IPS-18a (cell line): ENCODE measurements at regions not wholly inside any gene's neighbourhood (a gene's known extent, or its start where the extent isn't known, plus 50 kb on each side); places are given as distances from the start of the nearest gene placed in this dataset.

Source experiments
- H3K27ac ChIP-seq: one replicate; pipeline ENCODE4 v1.5.1; 2013; ENCODE audit warnings: low read length
- H3K27me3 ChIP-seq: one replicate; pipeline ENCODE4 v1.6.1; 2013; ENCODE audit warnings: mild to moderate bottlenecking, low read length; ENCODE audit not compliant: control insufficient read depth, insufficient read depth
- H3K36me3 ChIP-seq: one replicate; pipeline ENCODE4 v1.6.1; 2013; ENCODE audit warnings: low read depth, low read length; ENCODE audit not compliant: control insufficient read depth
- H3K4me1 ChIP-seq: one replicate; pipeline ENCODE4 v1.6.1; 2013; ENCODE audit warnings: low read depth, low read length; ENCODE audit not compliant: control insufficient read depth
- H3K4me3 ChIP-seq: one replicate; pipeline ENCODE4 v1.5.1; 2013; ENCODE audit warnings: low read length
- H3K9ac ChIP-seq: one replicate; pipeline ENCODE4 v1.6.1; 2013; ENCODE audit warnings: mild to moderate bottlenecking, low read length, moderate library complexity
- H3K9me3 ChIP-seq: one replicate; pipeline ENCODE4 v1.6.1; 2013; ENCODE audit warnings: low read depth, low read length; ENCODE audit not compliant: control insufficient read depth

- no peak overlapping the region for H3K4me3 ChIP-seq
- peaks cover 22% of the 10 kb centered on the region for H3K27me3 ChIP-seq
- H3K9ac ChIP-seq, result no peak overlapping the region
- no peaks in the 10 kb centered on the region for H3K36me3 ChIP-seq
- no peak overlapping the region for H3K27ac ChIP-seq
- H3K4me1 ChIP-seq, result peaks cover 16% of the 10 kb centered on the region
- H3K9me3 ChIP-seq, result no peaks in the 10 kb centered on the region
Observed at GRCh38 chr1:221230605-221231004, 351.4 kb downstream of the HLX start.

GRCh38 chr1:221234791-221235190 is 355.5 kb downstream of the HLX start:
- no peaks in the 10 kb centered on the region for H3K27me3 ChIP-seq
- no peak overlapping the region for H3K4me3 ChIP-seq
- H3K9me3 ChIP-seq, result no peaks in the 10 kb centered on the region
- H3K4me1 ChIP-seq, result no peaks in the 10 kb centered on the region
- no peak overlapping the region for H3K9ac ChIP-seq
- no peak overlapping the region for H3K27ac ChIP-seq
- no peaks in the 10 kb centered on the region for H3K36me3 ChIP-seq

- no peak overlapping the region for H3K9ac ChIP-seq
- no peaks in the 10 kb centered on the region for H3K4me1 ChIP-seq
- H3K4me3 ChIP-seq, result no peak overlapping the region
- no peaks in the 10 kb centered on the region for H3K27me3 ChIP-seq
- no peaks in the 10 kb centered on the region for H3K9me3 ChIP-seq
- H3K27ac ChIP-seq, result no peak overlapping the region
- H3K36me3 ChIP-seq, result no peaks in the 10 kb centered on the region
Observed at GRCh38 chr1:221237587-221237986, 358.3 kb downstream of the HLX start.

- Histone ChIP-seq H3K27ac (no peak overlapping the region), H3K4me1 (no peaks in the 10 kb centered on the region), H3K36me3 (no peaks in the 10 kb centered on the region), H3K9me3 (no peaks in the 10 kb centered on the region), H3K9ac (no peak overlapping the region), H3K27me3 (no peaks in the 10 kb centered on the region), H3K4me3 (no peak overlapping the region)
Observed at GRCh38 chr1:221239181-221239580, 359.9 kb downstream of the HLX start.

- H3K27ac ChIP-seq, result no peak overlapping the region
- H3K4me3 ChIP-seq, result no peak overlapping the region
- H3K27me3 ChIP-seq, result no peaks in the 10 kb centered on the region
- no peak overlapping the region for H3K9ac ChIP-seq
- no peaks in the 10 kb centered on the region for H3K9me3 ChIP-seq
- no peaks in the 10 kb centered on the region for H3K36me3 ChIP-seq
- H3K4me1 ChIP-seq, result no peaks in the 10 kb centered on the region
Observed at GRCh38 chr1:221239792-221240191, 360.5 kb downstream of the HLX start.

- Histone ChIP-seq H3K9ac (no peak overlapping the region), H3K27ac (no peak overlapping the region), H3K4me1 (no peaks in the 10 kb centered on the region), H3K36me3 (no peaks in the 10 kb centered on the region), H3K9me3 (no peaks in the 10 kb centered on the region), H3K4me3 (no peak overlapping the region), H3K27me3 (no peaks in the 10 kb centered on the region)
Observed at GRCh38 chr1:221240690-221241089, 361.4 kb downstream of the HLX start.

- Histone ChIP-seq H3K9ac (no peak overlapping the region), H3K27ac (no peak overlapping the region), H3K9me3 (no peaks in the 10 kb centered on the region), H3K4me1 (no peaks in the 10 kb centered on the region), H3K27me3 (no peaks in the 10 kb centered on the region), H3K36me3 (no peaks in the 10 kb centered on the region), H3K4me3 (no peak overlapping the region)
Observed at GRCh38 chr1:221241157-221241556, 361.9 kb downstream of the HLX start.

- no peaks in the 10 kb centered on the region for H3K36me3 ChIP-seq
- no peaks in the 10 kb centered on the region for H3K9me3 ChIP-seq
- no peaks in the 10 kb centered on the region for H3K27me3 ChIP-seq
- no peak overlapping the region for H3K27ac ChIP-seq
- H3K9ac ChIP-seq, result no peak overlapping the region
- H3K4me1 ChIP-seq, result no peaks in the 10 kb centered on the region
- no peak overlapping the region for H3K4me3 ChIP-seq
Observed at GRCh38 chr1:221241592-221241991, 362.3 kb downstream of the HLX start.

- Histone ChIP-seq H3K27ac (no peak overlapping the region), H3K27me3 (no peaks in the 10 kb centered on the region), H3K4me3 (no peak overlapping the region), H3K9ac (no peak overlapping the region), H3K4me1 (no peaks in the 10 kb centered on the region), H3K9me3 (no peaks in the 10 kb centered on the region), H3K36me3 (no peaks in the 10 kb centered on the region)
Observed at GRCh38 chr1:221246067-221246466, 366.8 kb downstream of the HLX start.

- H3K9ac ChIP-seq, result no peak overlapping the region
- H3K9me3 ChIP-seq, result no peaks in the 10 kb centered on the region
- H3K27ac ChIP-seq, result no peak overlapping the region
- no peaks in the 10 kb centered on the region for H3K36me3 ChIP-seq
- H3K4me1 ChIP-seq, result no peaks in the 10 kb centered on the region
- H3K27me3 ChIP-seq, result no peaks in the 10 kb centered on the region
- H3K4me3 ChIP-seq, result no peak overlapping the region
Observed at GRCh38 chr1:221246628-221247415, 367.6 kb downstream of the HLX start.

- Histone ChIP-seq H3K4me1 (no peaks in the 10 kb centered on the region), H3K9me3 (no peaks in the 10 kb centered on the region), H3K4me3 (no peak overlapping the region), H3K36me3 (no peaks in the 10 kb centered on the region), H3K9ac (no peak overlapping the region), H3K27ac (no peak overlapping the region), H3K27me3 (no peaks in the 10 kb centered on the region)
Observed at GRCh38 chr1:221251580-221251979, 372.3 kb downstream of the HLX start.

GRCh38 chr1:221254813-221255212 is 375.6 kb downstream of the HLX start:
- Histone ChIP-seq H3K27ac (no peak overlapping the region), H3K9ac (no peak overlapping the region), H3K9me3 (no peaks in the 10 kb centered on the region), H3K4me3 (no peak overlapping the region), H3K4me1 (no peaks in the 10 kb centered on the region), H3K36me3 (no peaks in the 10 kb centered on the region), H3K27me3 (no peaks in the 10 kb centered on the region)
